B cell (primary cell): ENCODE measurements at regions not wholly inside any gene's neighbourhood (a gene's known extent, or its start where the extent isn't known, plus 50 kb on each side); places are given as distances from the start of the nearest gene placed in this dataset.

ENCODE experiments used
- EZH2 ChIP-seq: IDR thresholded peaks from 2 replicates; pipeline ENCODE4 v1.6.1; 2012; ENCODE audit warnings: borderline replicate concordance, low read depth, mild to moderate bottlenecking, moderate library complexity, low read length; ENCODE audit not compliant: insufficient read depth, poor library complexity, severe bottlenecking
- TF ChIP-seq, protein P1 (sequence below): fragments of 200-600 bp; IDR thresholded peaks from one replicate; pipeline ENCODE4 v1.8.0; 2022; ENCODE audit warnings: antibody characterized with exemption, mild to moderate bottlenecking

- TF ChIP-seq, protein P1, sequence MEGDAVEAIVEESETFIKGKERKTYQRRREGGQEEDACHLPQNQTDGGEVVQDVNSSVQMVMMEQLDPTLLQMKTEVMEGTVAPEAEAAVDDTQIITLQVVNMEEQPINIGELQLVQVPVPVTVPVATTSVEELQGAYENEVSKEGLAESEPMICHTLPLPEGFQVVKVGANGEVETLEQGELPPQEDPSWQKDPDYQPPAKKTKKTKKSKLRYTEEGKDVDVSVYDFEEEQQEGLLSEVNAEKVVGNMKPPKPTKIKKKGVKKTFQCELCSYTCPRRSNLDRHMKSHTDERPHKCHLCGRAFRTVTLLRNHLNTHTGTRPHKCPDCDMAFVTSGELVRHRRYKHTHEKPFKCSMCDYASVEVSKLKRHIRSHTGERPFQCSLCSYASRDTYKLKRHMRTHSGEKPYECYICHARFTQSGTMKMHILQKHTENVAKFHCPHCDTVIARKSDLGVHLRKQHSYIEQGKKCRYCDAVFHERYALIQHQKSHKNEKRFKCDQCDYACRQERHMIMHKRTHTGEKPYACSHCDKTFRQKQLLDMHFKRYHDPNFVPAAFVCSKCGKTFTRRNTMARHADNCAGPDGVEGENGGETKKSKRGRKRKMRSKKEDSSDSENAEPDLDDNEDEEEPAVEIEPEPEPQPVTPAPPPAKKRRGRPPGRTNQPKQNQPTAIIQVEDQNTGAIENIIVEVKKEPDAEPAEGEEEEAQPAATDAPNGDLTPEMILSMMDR, result no peak
- no peak for TF ChIP-seq EZH2
Observed at GRCh38 chr16:29154676-29155121, 169.8 kb downstream of the LAT start.
